DND-41 (cell line): ENCODE measurements at regions not wholly inside any gene's neighbourhood (a gene's known extent, or its start where the extent isn't known, plus 50 kb on each side); places are given as distances from the start of the nearest gene placed in this dataset.
"Not testable (repeated sequence)": the region's sequence is repeated elsewhere in the genome, so short reads cannot be mapped to it uniquely, and the experiment has no call there.

Experiments used
- ATAC-seq: fragments of 200-7000 bp; cut with Tn5 transposase; 3 replicates; pipeline ENCODE4 v1.9.1; 2021; ENCODE audit warnings: low read depth; ENCODE audit not compliant: insufficient read depth
- DNase-seq: peaks from one replicate; pipeline ENCODE4 v3.0.0-alpha.2; 2020
- H2AFZ ChIP-seq: 2 replicates; pipeline ENCODE4 v1.6.0; 2012; ENCODE audit warnings: low read depth, low read length
- H3K27ac ChIP-seq: 2 replicates; pipeline ENCODE4 v1.5.1; 2012; ENCODE audit warnings: low read length, inconsistent platforms
- H3K27me3 ChIP-seq: fragments of 200-600 bp; sonication (generic); 2 replicates; pipeline ENCODE4 v1.6.0; 2012; ENCODE audit warnings: low read length, mild to moderate bottlenecking, inconsistent platforms; ENCODE audit not compliant: insufficient read depth, poor library complexity
- H3K36me3 ChIP-seq: 2 replicates; pipeline ENCODE4 v1.5.1; 2012; ENCODE audit warnings: low read length, inconsistent platforms; ENCODE audit not compliant: insufficient read depth
- H3K4me1 ChIP-seq: 2 replicates; pipeline ENCODE4 v1.5.1; 2012; ENCODE audit warnings: mild to moderate bottlenecking, low read length; ENCODE audit not compliant: insufficient read depth
- H3K4me2 ChIP-seq: 2 replicates; pipeline ENCODE4 v1.6.0; 2012; ENCODE audit warnings: mild to moderate bottlenecking, moderate library complexity, low read length, inconsistent platforms; ENCODE audit not compliant: insufficient read depth
- H3K4me3 ChIP-seq, 2 experiments: fragments of 200-600 bp in 1 of 2; shearing (Covaris generic) in 1 of 2; 2 replicates each; pipeline ENCODE4 v1.5.1; 2012 to 2016; ENCODE audit warnings: inconsistent platforms in 2 of 2, low read length in 2 of 2, mild to moderate bottlenecking in 2 of 2, low read depth in 1 of 2, moderate library complexity in 1 of 2
- H3K79me2 ChIP-seq: 2 replicates; pipeline ENCODE4 v1.6.0; 2012; ENCODE audit warnings: low read length, inconsistent platforms; ENCODE audit not compliant: insufficient read depth
- H3K9ac ChIP-seq: 2 replicates; pipeline ENCODE4 v1.6.0; 2012; ENCODE audit warnings: low read depth, mild to moderate bottlenecking, inconsistent platforms, low read length, moderate library complexity
- H3K9me3 ChIP-seq: 2 replicates; pipeline ENCODE4 v1.5.1; 2012; ENCODE audit warnings: low read length, moderate library complexity, mild to moderate bottlenecking, inconsistent platforms; ENCODE audit not compliant: insufficient read depth, severe bottlenecking
- H4K20me1 ChIP-seq: 2 replicates; pipeline ENCODE4 v1.6.0; 2012; ENCODE audit warnings: low read length; ENCODE audit not compliant: insufficient read depth
- CTCF ChIP-seq: IDR thresholded peaks from 2 replicates; pipeline ENCODE4 v1.5.1; 2012; ENCODE audit warnings: borderline replicate concordance, low read length, moderate library complexity, mild to moderate bottlenecking; ENCODE audit not compliant: poor library complexity, severe bottlenecking; ENCODE audit errors: extremely low read depth
- EZH2 ChIP-seq: IDR thresholded peaks from 3 replicates; pipeline ENCODE4 v1.6.1; 2012; ENCODE audit warnings: borderline replicate concordance, low read depth, mild to moderate bottlenecking, moderate library complexity, low read length, inconsistent platforms; ENCODE audit not compliant: severe bottlenecking

DNA sequence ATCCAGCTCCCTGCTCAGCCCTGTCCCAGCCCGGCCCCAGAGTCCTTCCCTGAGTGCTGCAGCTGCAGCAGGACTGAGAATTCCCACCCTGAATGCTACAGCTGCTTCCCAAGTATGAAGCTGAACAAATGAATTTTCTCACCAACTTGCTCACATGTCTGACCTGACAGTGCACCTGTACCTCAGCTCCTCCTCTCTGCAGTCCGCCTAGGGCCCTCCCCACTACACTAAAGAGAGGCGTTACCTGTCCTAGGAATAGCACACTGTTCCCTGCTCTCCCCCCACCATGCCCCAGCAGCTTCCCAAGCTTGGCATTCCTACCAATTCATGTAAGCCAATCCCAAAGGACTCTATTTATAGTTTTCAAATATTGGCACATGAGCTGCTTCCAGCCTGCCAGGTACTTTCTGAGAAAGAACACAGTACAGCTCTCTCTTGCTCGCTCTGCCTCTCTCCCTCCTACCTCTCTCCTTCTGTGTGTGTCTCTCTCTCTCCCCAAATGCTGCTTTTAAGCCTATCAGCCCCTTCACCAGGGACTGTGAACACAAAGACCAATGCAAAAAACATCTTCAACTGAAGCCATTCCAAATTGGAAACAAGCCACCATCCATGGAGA, 400.1 kb downstream of the TNS3 start:
- no peaks in the 10 kb centered on the region for H3K79me2 ChIP-seq
- no peak overlapping the region for H3K4me3 ChIP-seq
- no peaks in the 10 kb centered on the region for H4K20me1 ChIP-seq
- no peak for DNase-seq
- no peak for ATAC-seq
- no peaks in the 10 kb centered on the region for H3K4me1 ChIP-seq
- no peak overlapping the region for H3K4me2 ChIP-seq
- no peaks in the 10 kb centered on the region for H3K9me3 ChIP-seq
- H2AFZ ChIP-seq: no peak overlapping the region
- no peaks in the 10 kb centered on the region for H3K36me3 ChIP-seq
- no peak overlapping the region for H3K27ac ChIP-seq
- H3K9ac ChIP-seq: no peak overlapping the region
- H3K27me3 ChIP-seq: no peaks in the 10 kb centered on the region
- TF ChIP-seq EZH2: no peak
- no peak for TF ChIP-seq CTCF

DNA sequence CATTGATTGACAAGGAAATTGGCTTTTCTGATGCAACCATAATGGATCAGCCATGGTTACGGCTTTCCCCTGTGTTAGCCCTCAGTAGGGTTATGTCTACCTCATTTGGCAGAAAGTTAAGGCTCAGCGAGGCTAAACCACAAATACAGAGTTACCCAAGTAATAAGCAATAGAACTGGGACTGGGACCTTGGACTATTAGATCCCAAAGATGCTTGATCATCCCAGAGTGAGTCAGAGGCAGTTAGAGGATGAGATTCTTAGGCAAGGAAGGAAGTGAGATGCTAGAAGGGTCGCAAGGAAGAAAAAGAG, 401.4 kb downstream of the TNS3 start:
- no peak overlapping the region for H2AFZ ChIP-seq
- ATAC-seq: no peak

GRCh38 chr7:47179812-47180515, 401.9 kb downstream of the TNS3 start:
- DNase-seq: peak; percentile 15
- no peak overlapping the region for H2AFZ ChIP-seq
- no peak for ATAC-seq
- no peaks in the 10 kb centered on the region for H3K36me3 ChIP-seq
- no peak overlapping the region for H3K4me2 ChIP-seq
- H3K9me3 ChIP-seq: no peaks in the 10 kb centered on the region
- H3K4me1 ChIP-seq: no peaks in the 10 kb centered on the region
- H3K27ac ChIP-seq: no peak overlapping the region
- H3K9ac ChIP-seq: no peak overlapping the region
- H3K4me3 ChIP-seq: no peak overlapping the region
- no peaks in the 10 kb centered on the region for H3K27me3 ChIP-seq
- no peaks in the 10 kb centered on the region for H4K20me1 ChIP-seq
- TF ChIP-seq CTCF (peak; percentile 65), EZH2 (no peak)
- no peaks in the 10 kb centered on the region for H3K79me2 ChIP-seq

More for the DNA sequence above, 401.4 kb downstream of the TNS3 start:
- Histone ChIP-seq H3K36me3 (no peaks in the 10 kb centered on the region), H3K4me3 (no peak overlapping the region), H3K79me2 (no peaks in the 10 kb centered on the region), H3K27ac (no peak overlapping the region), H3K9ac (no peak overlapping the region), H4K20me1 (no peaks in the 10 kb centered on the region), H3K4me2 (no peak overlapping the region), H3K9me3 (no peaks in the 10 kb centered on the region), H3K27me3 (no peaks in the 10 kb centered on the region), H3K4me1 (no peaks in the 10 kb centered on the region)
- TF ChIP-seq EZH2 (no peak), CTCF (no peak)
- DNase-seq: no peak

GRCh38 chr7:47172602-47173539, 409.0 kb downstream of the TNS3 start:
- not testable (repeated sequence) for H3K4me2 ChIP-seq, H3K4me3 ChIP-seq, H2AFZ ChIP-seq, H3K36me3 ChIP-seq, ATAC-seq, H3K4me1 ChIP-seq, H3K79me2 ChIP-seq, H3K9ac ChIP-seq, DNase-seq, H4K20me1 ChIP-seq, H3K27me3 ChIP-seq, H3K9me3 ChIP-seq, H3K27ac ChIP-seq
